ENCODE measurements at regions not wholly inside any gene's neighbourhood (a gene's known extent, or its start where the extent isn't known, plus 50 kb on each side); places are given as distances from the start of the nearest gene placed in this dataset.
"Not testable (repeated sequence)": the region's sequence is repeated elsewhere in the genome, so short reads cannot be mapped to it uniquely, and the experiment has no call there.

- Histone ChIP-seq H3K9me3 (ENCODE audit: control insufficient read depth, insufficient read depth, low read depth, low read length) (no peaks in the 10 kb centered on the region), H3K36me3 (ENCODE audit: control insufficient read depth, insufficient read depth, low read length) (no peaks in the 10 kb centered on the region), H3K27me3 (ENCODE audit: control insufficient read depth, insufficient read depth, low read length) (no peaks in the 10 kb centered on the region), H3K4me3 (ENCODE audit: low read depth in 2 of 2, low read length in 2 of 2) (no peak overlapping the region), H3K4me1 (ENCODE audit: control insufficient read depth, insufficient read depth, low read length) (no peaks in the 10 kb centered on the region), H3K27ac (ENCODE audit: low read length) (no peak overlapping the region)
- in situ Hi-C loops (cut with HindIII; ENCODE audit: low pct_unique_long_range_greater_than_20kb, low sequenced_read_pairs): no loop called here
- no peak for TF ChIP-seq CTCF (IDR thresholded peaks at IDR 0.05)
- TF ChIP-seq SIN3A (IDR thresholded peaks at IDR 0.05; ENCODE audit: borderline replicate concordance, insufficient read depth, low read depth, low read length): no peak
- TF ChIP-seq, protein P1, sequence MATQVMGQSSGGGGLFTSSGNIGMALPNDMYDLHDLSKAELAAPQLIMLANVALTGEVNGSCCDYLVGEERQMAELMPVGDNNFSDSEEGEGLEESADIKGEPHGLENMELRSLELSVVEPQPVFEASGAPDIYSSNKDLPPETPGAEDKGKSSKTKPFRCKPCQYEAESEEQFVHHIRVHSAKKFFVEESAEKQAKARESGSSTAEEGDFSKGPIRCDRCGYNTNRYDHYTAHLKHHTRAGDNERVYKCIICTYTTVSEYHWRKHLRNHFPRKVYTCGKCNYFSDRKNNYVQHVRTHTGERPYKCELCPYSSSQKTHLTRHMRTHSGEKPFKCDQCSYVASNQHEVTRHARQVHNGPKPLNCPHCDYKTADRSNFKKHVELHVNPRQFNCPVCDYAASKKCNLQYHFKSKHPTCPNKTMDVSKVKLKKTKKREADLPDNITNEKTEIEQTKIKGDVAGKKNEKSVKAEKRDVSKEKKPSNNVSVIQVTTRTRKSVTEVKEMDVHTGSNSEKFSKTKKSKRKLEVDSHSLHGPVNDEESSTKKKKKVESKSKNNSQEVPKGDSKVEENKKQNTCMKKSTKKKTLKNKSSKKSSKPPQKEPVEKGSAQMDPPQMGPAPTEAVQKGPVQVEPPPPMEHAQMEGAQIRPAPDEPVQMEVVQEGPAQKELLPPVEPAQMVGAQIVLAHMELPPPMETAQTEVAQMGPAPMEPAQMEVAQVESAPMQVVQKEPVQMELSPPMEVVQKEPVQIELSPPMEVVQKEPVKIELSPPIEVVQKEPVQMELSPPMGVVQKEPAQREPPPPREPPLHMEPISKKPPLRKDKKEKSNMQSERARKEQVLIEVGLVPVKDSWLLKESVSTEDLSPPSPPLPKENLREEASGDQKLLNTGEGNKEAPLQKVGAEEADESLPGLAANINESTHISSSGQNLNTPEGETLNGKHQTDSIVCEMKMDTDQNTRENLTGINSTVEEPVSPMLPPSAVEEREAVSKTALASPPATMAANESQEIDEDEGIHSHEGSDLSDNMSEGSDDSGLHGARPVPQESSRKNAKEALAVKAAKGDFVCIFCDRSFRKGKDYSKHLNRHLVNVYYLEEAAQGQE (IDR thresholded peaks at IDR 0.05; ENCODE audit: insufficient read depth in 1 of 2, low read depth in 2 of 2, low read length in 1 of 2): no peak
- no peak for TF ChIP-seq TCF7L2 (IDR thresholded peaks at IDR 0.05; ENCODE audit: low read depth, low read length)
- TF ChIP-seq POLR2AphosphoS5 (IDR thresholded peaks at IDR 0.05; ENCODE audit: low read depth, low read length): no peak
- POLR2A ChIA-PET: no interaction called here
- no peak for DNase-seq (ENCODE audit: low read depth, low spot score)
- ATAC-seq: no peak
- CTCF ChIA-PET: interaction anchor here (0.6 kb wide), 1 partner anchor 9 kb away, joined by 7 read pairs; no protein-coding TSS in a partner anchor
- intact Hi-C loops (cut with micrococcal nuclease; ENCODE audit: unreplicated experiment): no loop called here
- BruUV-seq (replicated peaks): no TSS peak
These were observed 298.9 kb upstream of the MAGEB16 start for GRCh38 chrX:35499071-35499862.

- DNase-seq (ENCODE audit: low read depth, low spot score) (no peak), ATAC-seq (no peak)
- ChIA-PET POLR2A (no interaction called here), CTCF (interaction anchor here (0.6 kb wide), 1 partner anchor 1455 kb away, joined by 3 read pairs; no protein-coding TSS in a partner anchor)
- intact Hi-C loops (cut with micrococcal nuclease; ENCODE audit: unreplicated experiment) (no loop called here), in situ Hi-C loops (cut with HindIII; ENCODE audit: low pct_unique_long_range_greater_than_20kb, low sequenced_read_pairs) (no loop called here)
- H3K27me3 ChIP-seq (ENCODE audit: control insufficient read depth, insufficient read depth, low read length): no peaks in the 10 kb centered on the region
- no peaks in the 10 kb centered on the region for H3K4me1 ChIP-seq (ENCODE audit: control insufficient read depth, insufficient read depth, low read length)
- H3K27ac ChIP-seq (ENCODE audit: low read length): no peak overlapping the region
- no peaks in the 10 kb centered on the region for H3K9me3 ChIP-seq (ENCODE audit: control insufficient read depth, insufficient read depth, low read depth, low read length)
- TF ChIP-seq TCF7L2 (IDR thresholded peaks at IDR 0.05; ENCODE audit: low read depth, low read length) (no peak), POLR2AphosphoS5 (IDR thresholded peaks at IDR 0.05; ENCODE audit: low read depth, low read length) (no peak), SIN3A (IDR thresholded peaks at IDR 0.05; ENCODE audit: borderline replicate concordance, insufficient read depth, low read depth, low read length) (no peak), CTCF (IDR thresholded peaks at IDR 0.05) (no peak)
- TF ChIP-seq, protein P1 (IDR thresholded peaks at IDR 0.05; ENCODE audit: insufficient read depth in 1 of 2, low read depth in 2 of 2, low read length in 1 of 2): no peak
- no peak overlapping the region for H3K4me3 ChIP-seq (ENCODE audit: low read depth in 2 of 2, low read length in 2 of 2)
- H3K36me3 ChIP-seq (ENCODE audit: control insufficient read depth, insufficient read depth, low read length): no peaks in the 10 kb centered on the region
- no TSS peak for BruUV-seq (replicated peaks)
These were observed 290.4 kb upstream of the MAGEB16 start for GRCh38 chrX:35507701-35508100.

DNA sequence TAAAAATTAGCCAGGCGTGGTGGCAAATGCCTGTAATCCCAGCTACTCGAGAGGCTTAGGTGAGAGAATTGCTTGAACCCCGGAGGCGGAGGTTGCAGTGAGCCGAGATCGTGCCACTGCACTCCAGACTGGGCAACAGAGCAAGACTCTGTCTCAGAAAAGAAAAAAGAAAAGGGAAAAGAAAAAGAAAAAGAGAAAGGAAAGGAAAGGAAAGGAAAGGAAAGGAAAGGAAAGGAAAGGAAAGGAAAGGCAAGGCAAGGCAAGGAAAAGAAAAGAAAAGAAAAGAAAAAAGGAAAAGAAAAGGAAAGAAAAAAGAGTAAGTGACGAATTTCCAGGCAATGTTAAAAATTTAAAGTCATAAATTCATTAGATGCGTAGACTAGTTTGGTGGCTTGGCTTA lies 250.1 kb upstream of the MAGEB16 start:
- ATAC-seq; intact Hi-C loops (cut with micrococcal nuclease; ENCODE audit: unreplicated experiment); H3K36me3 ChIP-seq (ENCODE audit: control insufficient read depth, insufficient read depth, low read length); H3K9me3 ChIP-seq (ENCODE audit: control insufficient read depth, insufficient read depth, low read depth, low read length); H3K4me3 ChIP-seq (ENCODE audit: low read depth in 2 of 2, low read length in 2 of 2); in situ Hi-C loops (cut with HindIII; ENCODE audit: low pct_unique_long_range_greater_than_20kb, low sequenced_read_pairs); POLR2A ChIA-PET; BruUV-seq (replicated peaks); CTCF ChIA-PET; DNase-seq (ENCODE audit: low read depth, low spot score); H3K27ac ChIP-seq (ENCODE audit: low read length); H3K27me3 ChIP-seq (ENCODE audit: control insufficient read depth, insufficient read depth, low read length); H3K4me1 ChIP-seq (ENCODE audit: control insufficient read depth, insufficient read depth, low read length): not testable (repeated sequence)

Data from Panc1 (cell line).